ENCODE measurements at regions not wholly inside any gene's neighbourhood (a gene's known extent, or its start where the extent isn't known, plus 50 kb on each side); places are given as distances from the start of the nearest gene placed in this dataset.

GRCh38 chr12:28626504-28626903, 436.2 kb downstream of the CCDC91 start:
- Histone ChIP-seq H3K9me3 (ENCODE audit: control insufficient read depth in 2 of 3, low read length in 3 of 3) (no peaks in the 10 kb centered on the region), H3K36me3 (ENCODE audit: control insufficient read depth in 2 of 3, insufficient read depth in 3 of 3, low read length in 3 of 3) (no peaks in the 10 kb centered on the region), H3K4me1 (ENCODE audit: control insufficient read depth in 2 of 2, insufficient read depth in 2 of 2, low read length in 2 of 2) (no peaks in the 10 kb centered on the region), H3K27me3 (ENCODE audit: control insufficient read depth in 2 of 2, insufficient read depth in 2 of 2, low read length in 2 of 2) (no peaks in the 10 kb centered on the region), H3K4me3 (ENCODE audit: low read length) (no peak overlapping the region), H3K27ac (ENCODE audit: low read depth, low read length) (no peak overlapping the region)
- H3K27ac Mint-ChIP-seq, result no peak overlapping the region
- intact Hi-C loops (cut with micrococcal nuclease), result no loop called here
- no peaks in the 10 kb centered on the region for H3K4me1 Mint-ChIP-seq
- H3K4me3 Mint-ChIP-seq, result no peak overlapping the region
- ChIA-PET POLR2A (no interaction called here), CTCF (no interaction called here)
- peaks cover 0 to 16% (median 0%) of the 10 kb centered on the region in 5 donors for H3K27me3 Mint-ChIP-seq
- H3K9me3 Mint-ChIP-seq, result peaks cover 0 to 10% (median 0%) of the 10 kb centered on the region in 11 donors
- no peaks in the 10 kb centered on the region for H3K36me3 Mint-ChIP-seq
- ATAC-seq, result no peak
- no peak for DNase-seq

GRCh38 chr12:28629691-28630090, 439.4 kb downstream of the CCDC91 start:
- Histone ChIP-seq H3K4me3 (ENCODE audit: low read length) (no peak overlapping the region), H3K36me3 (ENCODE audit: control insufficient read depth in 2 of 3, insufficient read depth in 3 of 3, low read length in 3 of 3) (no peaks in the 10 kb centered on the region), H3K27me3 (ENCODE audit: control insufficient read depth in 2 of 2, insufficient read depth in 2 of 2, low read length in 2 of 2) (no peaks in the 10 kb centered on the region), H3K27ac (ENCODE audit: low read depth, low read length) (no peak overlapping the region), H3K4me1 (ENCODE audit: control insufficient read depth in 2 of 2, insufficient read depth in 2 of 2, low read length in 2 of 2) (no peaks in the 10 kb centered on the region), H3K9me3 (ENCODE audit: control insufficient read depth in 2 of 3, low read length in 3 of 3) (no peaks in the 10 kb centered on the region)
- H3K27me3 Mint-ChIP-seq, result peaks cover 0 to 21% (median 7%) of the 10 kb centered on the region in 5 donors
- ATAC-seq (no peak), DNase-seq (no peak)
- no peaks in the 10 kb centered on the region for H3K4me1 Mint-ChIP-seq
- CTCF ChIA-PET, result no interaction called here
- H3K9me3 Mint-ChIP-seq, result peaks cover 0 to 10% (median 0%) of the 10 kb centered on the region in 11 donors
- POLR2A ChIA-PET, result no interaction called here
- intact Hi-C loops (cut with micrococcal nuclease), result no loop called here
- no peak overlapping the region for H3K27ac Mint-ChIP-seq
- H3K36me3 Mint-ChIP-seq, result no peaks in the 10 kb centered on the region
- H3K4me3 Mint-ChIP-seq, result no peak overlapping the region

GRCh38 chr12:28631831-28632230, 441.6 kb downstream of the CCDC91 start:
- no peak for ATAC-seq

GRCh38 chr12:28640519-28640918, 450.3 kb downstream of the CCDC91 start:
- no peak overlapping the region for H3K27ac Mint-ChIP-seq
- Histone ChIP-seq H3K4me3 (ENCODE audit: low read length) (no peak overlapping the region), H3K9me3 (ENCODE audit: control insufficient read depth in 2 of 3, low read length in 3 of 3) (no peaks in the 10 kb centered on the region), H3K27me3 (ENCODE audit: control insufficient read depth in 2 of 2, insufficient read depth in 2 of 2, low read length in 2 of 2) (no peaks in the 10 kb centered on the region), H3K27ac (ENCODE audit: low read depth, low read length) (no peak overlapping the region), H3K36me3 (ENCODE audit: control insufficient read depth in 2 of 3, insufficient read depth in 3 of 3, low read length in 3 of 3) (no peaks in the 10 kb centered on the region), H3K4me1 (ENCODE audit: control insufficient read depth in 2 of 2, insufficient read depth in 2 of 2, low read length in 2 of 2) (peaks cover 0 to 10% of the 10 kb centered on the region in 2 donors)
- intact Hi-C loops (cut with micrococcal nuclease), result no loop called here
- peaks cover 0 to 10% (median 0%) of the 10 kb centered on the region in 11 donors for H3K9me3 Mint-ChIP-seq
- ATAC-seq (no peak), DNase-seq (no peak)
- H3K36me3 Mint-ChIP-seq, result no peaks in the 10 kb centered on the region
- POLR2A ChIA-PET, result no interaction called here
- CTCF ChIA-PET, result no interaction called here
- no peak overlapping the region for H3K4me3 Mint-ChIP-seq
- no peaks in the 10 kb centered on the region for H3K27me3 Mint-ChIP-seq
- no peaks in the 10 kb centered on the region for H3K4me1 Mint-ChIP-seq

More at GRCh38 chr12:28631831-28632230, 441.6 kb downstream of the CCDC91 start:
- POLR2A ChIA-PET, result no interaction called here
- no peak overlapping the region for H3K4me3 ChIP-seq (ENCODE audit: low read length)
- H3K9me3 ChIP-seq (ENCODE audit: control insufficient read depth in 2 of 3, low read length in 3 of 3), result no peaks in the 10 kb centered on the region
- Mint-ChIP-seq H3K36me3 (no peaks in the 10 kb centered on the region), H3K9me3 (peaks cover 0 to 10% (median 0%) of the 10 kb centered on the region in 11 donors), H3K4me1 (no peaks in the 10 kb centered on the region), H3K4me3 (no peak overlapping the region), H3K27ac (no peak overlapping the region), H3K27me3 (peaks cover 0 to 10% (median 7%) of the 10 kb centered on the region in 5 donors)
- H3K4me1 ChIP-seq (ENCODE audit: control insufficient read depth in 2 of 2, insufficient read depth in 2 of 2, low read length in 2 of 2), result no peaks in the 10 kb centered on the region
- CTCF ChIA-PET, result no interaction called here
- H3K36me3 ChIP-seq (ENCODE audit: control insufficient read depth in 2 of 3, insufficient read depth in 3 of 3, low read length in 3 of 3), result no peaks in the 10 kb centered on the region
- H3K27me3 ChIP-seq (ENCODE audit: control insufficient read depth in 2 of 2, insufficient read depth in 2 of 2, low read length in 2 of 2), result no peaks in the 10 kb centered on the region
- intact Hi-C loops (cut with micrococcal nuclease), result no loop called here
- no peak overlapping the region for H3K27ac ChIP-seq (ENCODE audit: low read depth, low read length)
- no peak for DNase-seq

- Histone ChIP-seq H3K4me1 (ENCODE audit: control insufficient read depth in 2 of 2, insufficient read depth in 2 of 2, low read length in 2 of 2) (peaks cover 0 to 6% of the 10 kb centered on the region in 2 donors), H3K27ac (ENCODE audit: low read depth, low read length) (no peak overlapping the region), H3K27me3 (ENCODE audit: control insufficient read depth in 2 of 2, insufficient read depth in 2 of 2, low read length in 2 of 2) (no peaks in the 10 kb centered on the region), H3K4me3 (ENCODE audit: low read length) (no peak overlapping the region), H3K36me3 (ENCODE audit: control insufficient read depth in 2 of 3, insufficient read depth in 3 of 3, low read length in 3 of 3) (no peaks in the 10 kb centered on the region), H3K9me3 (ENCODE audit: control insufficient read depth in 2 of 3, low read length in 3 of 3) (no peaks in the 10 kb centered on the region)
- no peaks in the 10 kb centered on the region for H3K27me3 Mint-ChIP-seq
- H3K4me3 Mint-ChIP-seq, result no peak overlapping the region
- peaks cover 0 to 6% (median 0%) of the 10 kb centered on the region in 11 donors for H3K9me3 Mint-ChIP-seq
- no peak for ATAC-seq
- ChIA-PET CTCF (no interaction called here), POLR2A (no interaction called here)
- H3K4me1 Mint-ChIP-seq, result no peaks in the 10 kb centered on the region
- no peak overlapping the region for H3K27ac Mint-ChIP-seq
- intact Hi-C loops (cut with micrococcal nuclease), result no loop called here
- DNase-seq, result no peak
- H3K36me3 Mint-ChIP-seq, result no peaks in the 10 kb centered on the region
Measured at GRCh38 chr12:28645436-28645835, 455.2 kb downstream of the CCDC91 start.

- Histone ChIP-seq H3K36me3 (ENCODE audit: control insufficient read depth in 2 of 3, insufficient read depth in 3 of 3, low read length in 3 of 3) (no peaks in the 10 kb centered on the region), H3K4me3 (ENCODE audit: low read length) (no peak overlapping the region), H3K27ac (ENCODE audit: low read depth, low read length) (no peak overlapping the region), H3K9me3 (ENCODE audit: control insufficient read depth in 2 of 3, low read length in 3 of 3) (no peaks in the 10 kb centered on the region), H3K27me3 (ENCODE audit: control insufficient read depth in 2 of 2, insufficient read depth in 2 of 2, low read length in 2 of 2) (no peaks in the 10 kb centered on the region), H3K4me1 (ENCODE audit: control insufficient read depth in 2 of 2, insufficient read depth in 2 of 2, low read length in 2 of 2) (peaks cover 0 to 2% of the 10 kb centered on the region in 2 donors)
- Mint-ChIP-seq H3K9me3 (peaks cover 0 to 8% (median 0%) of the 10 kb centered on the region in 11 donors), H3K4me3 (no peak overlapping the region), H3K27ac (no peak overlapping the region), H3K27me3 (no peaks in the 10 kb centered on the region), H3K36me3 (no peaks in the 10 kb centered on the region), H3K4me1 (no peaks in the 10 kb centered on the region)
- DNase-seq (no peak), ATAC-seq (no peak)
- ChIA-PET POLR2A (no interaction called here), CTCF (no interaction called here)
- intact Hi-C loops (cut with micrococcal nuclease), result no loop called here
Measured at GRCh38 chr12:28645891-28646290, 455.6 kb downstream of the CCDC91 start.

- H3K36me3 Mint-ChIP-seq, result peaks cover 0 to 4% (median 0%) of the 10 kb centered on the region in 5 donors
- POLR2A ChIA-PET, result no interaction called here
- peaks cover 0 to 10% (median 4%) of the 10 kb centered on the region in 5 donors for H3K27me3 Mint-ChIP-seq
- H3K9me3 Mint-ChIP-seq, result peaks cover 0 to 17% (median 6%) of the 10 kb centered on the region in 11 donors
- no peaks in the 10 kb centered on the region for H3K9me3 ChIP-seq (ENCODE audit: control insufficient read depth in 2 of 3, low read length in 3 of 3)
- no peaks in the 10 kb centered on the region for H3K27me3 ChIP-seq (ENCODE audit: control insufficient read depth in 2 of 2, insufficient read depth in 2 of 2, low read length in 2 of 2)
- H3K36me3 ChIP-seq (ENCODE audit: control insufficient read depth in 2 of 3, insufficient read depth in 3 of 3, low read length in 3 of 3), result no peaks in the 10 kb centered on the region
- no peak overlapping the region for H3K27ac ChIP-seq (ENCODE audit: low read depth, low read length)
- H3K4me1 Mint-ChIP-seq, result no peaks in the 10 kb centered on the region
- DNase-seq, result no peak
- H3K4me3 ChIP-seq (ENCODE audit: low read length), result no peak overlapping the region
- no peak for ATAC-seq
- CTCF ChIA-PET, result no interaction called here
- H3K27ac Mint-ChIP-seq, result no peak overlapping the region
- no peak overlapping the region for H3K4me3 Mint-ChIP-seq
- H3K4me1 ChIP-seq (ENCODE audit: control insufficient read depth in 2 of 2, insufficient read depth in 2 of 2, low read length in 2 of 2), result no peaks in the 10 kb centered on the region
- intact Hi-C loops (cut with micrococcal nuclease), result no loop called here
Measured at GRCh38 chr12:28650906-28651305, 460.6 kb downstream of the CCDC91 start.

Data from naive thymus-derived CD4-positive, alpha-beta T cell (primary cell).